ENCODE measurements at regions not wholly inside any gene's neighbourhood (a gene's known extent, or its start where the extent isn't known, plus 50 kb on each side); places are given as distances from the start of the nearest gene placed in this dataset.
A peak's percentile ranks its signal among the peaks of the same experiment; 100 is the strongest.

GRCh38 chr2:175687465-175687864 lies 314.6 kb downstream of the LNPK start:
- Histone ChIP-seq H3K27me3 (ENCODE audit: control insufficient read depth, insufficient read depth, low read length) (no peaks in the 10 kb centered on the region), H3K4me1 (ENCODE audit: control insufficient read depth in 2 of 3, insufficient read depth in 2 of 3, low read depth in 1 of 3, low read length in 3 of 3) (no peaks in the 10 kb centered on the region), H3K9me3 (ENCODE audit: control insufficient read depth in 2 of 3, insufficient read depth in 1 of 3, low read length in 3 of 3) (no peaks in the 10 kb centered on the region), H3K36me3 (ENCODE audit: control insufficient read depth in 2 of 3, insufficient read depth in 3 of 3, low read length in 3 of 3) (no peaks in the 10 kb centered on the region), H3K4me3 (ENCODE audit: low read length in 3 of 3) (no peak overlapping the region), H3K9ac (ENCODE audit: low read length in 3 of 3) (no peak overlapping the region), H3K27ac (ENCODE audit: low read depth in 2 of 2, low read length in 2 of 2) (no peak overlapping the region)
- DNase-seq (no peak), FAIRE-seq (no peak)
- intact Hi-C loops (cut with DNase I): loop anchor here (10.0 kb wide), 1 partner anchor 407 kb away; the partner anchor contains the start of genes HOXD12 and HOXD13
- TF ChIP-seq CTCF (IDR thresholded peaks at IDR 0.05; ENCODE audit: borderline replicate concordance, extremely low read depth, insufficient read depth): no peak

GRCh38 chr2:175686002-175686401 lies 316.1 kb downstream of the LNPK start:
- Histone ChIP-seq H3K27me3 (ENCODE audit: control insufficient read depth, insufficient read depth, low read length) (no peaks in the 10 kb centered on the region), H3K4me3 (ENCODE audit: low read length in 3 of 3) (no peak overlapping the region), H3K4me1 (ENCODE audit: control insufficient read depth in 2 of 3, insufficient read depth in 2 of 3, low read depth in 1 of 3, low read length in 3 of 3) (no peaks in the 10 kb centered on the region), H3K27ac (ENCODE audit: low read depth in 2 of 2, low read length in 2 of 2) (no peak overlapping the region), H3K9me3 (ENCODE audit: control insufficient read depth in 2 of 3, insufficient read depth in 1 of 3, low read length in 3 of 3) (no peaks in the 10 kb centered on the region), H3K9ac (ENCODE audit: low read length in 3 of 3) (no peak overlapping the region), H3K36me3 (ENCODE audit: control insufficient read depth in 2 of 3, insufficient read depth in 3 of 3, low read length in 3 of 3) (no peaks in the 10 kb centered on the region)
- FAIRE-seq (no peak), DNase-seq (no peak)
- TF ChIP-seq CTCF (IDR thresholded peaks at IDR 0.05; ENCODE audit: borderline replicate concordance, extremely low read depth, insufficient read depth): no peak
- intact Hi-C loops (cut with DNase I): loop anchor here (10.0 kb wide), 1 partner anchor 409 kb away; the partner anchor contains the start of genes HOXD12 and HOXD13

- DNase-seq: peak in 1 of 5 donors; percentile 6
- no peaks in the 10 kb centered on the region for H3K36me3 ChIP-seq (ENCODE audit: control insufficient read depth in 2 of 3, insufficient read depth in 3 of 3, low read length in 3 of 3)
- no peak for FAIRE-seq
- no peak for TF ChIP-seq CTCF (IDR thresholded peaks at IDR 0.05; ENCODE audit: borderline replicate concordance, extremely low read depth, insufficient read depth)
- H3K9me3 ChIP-seq (ENCODE audit: control insufficient read depth in 2 of 3, insufficient read depth in 1 of 3, low read length in 3 of 3): no peaks in the 10 kb centered on the region
- H3K4me1 ChIP-seq (ENCODE audit: control insufficient read depth in 2 of 3, insufficient read depth in 2 of 3, low read depth in 1 of 3, low read length in 3 of 3): no peaks in the 10 kb centered on the region
- no peaks in the 10 kb centered on the region for H3K27me3 ChIP-seq (ENCODE audit: control insufficient read depth, insufficient read depth, low read length)
- H3K9ac ChIP-seq (ENCODE audit: low read length in 3 of 3): no peak overlapping the region
- H3K4me3 ChIP-seq (ENCODE audit: low read length in 3 of 3): no peak overlapping the region
- H3K27ac ChIP-seq (ENCODE audit: low read depth in 2 of 2, low read length in 2 of 2): no peak overlapping the region
- intact Hi-C loops (cut with DNase I): loop anchor here (10.0 kb wide), 1 partner anchor 410 kb away; the partner anchor contains the start of genes HOXD12 and HOXD13
Measured at GRCh38 chr2:175684466-175684865, 317.6 kb downstream of the LNPK start.

- no peaks in the 10 kb centered on the region for H3K36me3 ChIP-seq (ENCODE audit: control insufficient read depth in 2 of 3, insufficient read depth in 3 of 3, low read length in 3 of 3)
- no peak overlapping the region for H3K4me3 ChIP-seq (ENCODE audit: low read length in 3 of 3)
- DNase-seq (no peak), FAIRE-seq (no peak)
- H3K27ac ChIP-seq (ENCODE audit: low read depth in 2 of 2, low read length in 2 of 2): no peak overlapping the region
- no peaks in the 10 kb centered on the region for H3K9me3 ChIP-seq (ENCODE audit: control insufficient read depth in 2 of 3, insufficient read depth in 1 of 3, low read length in 3 of 3)
- H3K27me3 ChIP-seq (ENCODE audit: control insufficient read depth, insufficient read depth, low read length): no peaks in the 10 kb centered on the region
- no peaks in the 10 kb centered on the region for H3K4me1 ChIP-seq (ENCODE audit: control insufficient read depth in 2 of 3, insufficient read depth in 2 of 3, low read depth in 1 of 3, low read length in 3 of 3)
- intact Hi-C loops (cut with DNase I): loop anchor here (10.0 kb wide), 1 partner anchor 415 kb away; the partner anchor contains the start of genes HOXD12 and HOXD13
- TF ChIP-seq CTCF (IDR thresholded peaks at IDR 0.05; ENCODE audit: borderline replicate concordance, extremely low read depth, insufficient read depth): no peak
- H3K9ac ChIP-seq (ENCODE audit: low read length in 3 of 3): no peak overlapping the region
Measured at GRCh38 chr2:175679728-175680127, 322.3 kb downstream of the LNPK start.

All from kidney (tissue), 13 donors.